ENCODE measurements at regions not wholly inside any gene's neighbourhood (a gene's known extent, or its start where the extent isn't known, plus 50 kb on each side); places are given as distances from the start of the nearest gene placed in this dataset.

- TF ChIP-seq CTCF (IDR thresholded peaks at IDR 0.05) (no peak), POLR2A (IDR thresholded peaks at IDR 0.05) (no peak), POLR2AphosphoS5 (IDR thresholded peaks at IDR 0.05; ENCODE audit: insufficient read depth in 1 of 2, low read depth in 1 of 2) (no peak)
Observed at GRCh38 chr4:133537780-133538281, 388.7 kb downstream of the PCDH10 start.
